ENCODE measurements at regions not wholly inside any gene's neighbourhood (a gene's known extent, or its start where the extent isn't known, plus 50 kb on each side); places are given as distances from the start of the nearest gene placed in this dataset.

DNA sequence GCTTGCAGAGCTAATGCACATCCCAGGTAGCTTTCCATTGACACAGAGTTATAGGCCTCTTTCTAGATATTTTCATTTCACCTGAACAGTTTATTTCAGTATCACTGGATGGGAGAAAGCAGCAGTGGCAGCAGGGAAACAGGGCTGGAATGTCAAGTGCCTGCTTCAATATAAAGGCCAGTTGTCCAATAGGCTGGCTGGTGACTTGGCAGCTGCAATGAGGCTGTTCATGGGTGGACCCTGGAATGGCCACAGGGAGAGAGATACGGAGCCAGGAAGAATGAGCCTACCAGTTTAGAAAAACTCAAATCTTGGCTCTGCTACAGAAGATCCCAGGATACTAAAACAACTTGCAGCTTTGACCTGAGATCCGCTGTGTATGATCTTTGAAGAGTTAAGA is 185.0 kb downstream of the BCL11A start:
- H3K4me3 ChIP-seq: no peak overlapping the region
- DNase-seq (ENCODE audit: low spot score in 2 of 2): no peak
- H3K36me3 ChIP-seq: no peaks in the 10 kb centered on the region
- no peak for TF ChIP-seq POLR2A (IDR thresholded peaks at IDR 0.05)
- intact Hi-C loops (cut with DNase I; ENCODE audit: low total_unique reads): no loop called here
- H3K4me1 ChIP-seq: no peaks in the 10 kb centered on the region
- no peaks in the 10 kb centered on the region for H3K27me3 ChIP-seq
- no peaks in the 10 kb centered on the region for H3K9me3 ChIP-seq
- H3K27ac ChIP-seq: no peak overlapping the region

- H3K9me3 ChIP-seq: no peaks in the 10 kb centered on the region
- intact Hi-C loops (cut with DNase I; ENCODE audit: low total_unique reads): no loop called here
- H3K27ac ChIP-seq: no peak overlapping the region
- TF ChIP-seq, protein P1, sequence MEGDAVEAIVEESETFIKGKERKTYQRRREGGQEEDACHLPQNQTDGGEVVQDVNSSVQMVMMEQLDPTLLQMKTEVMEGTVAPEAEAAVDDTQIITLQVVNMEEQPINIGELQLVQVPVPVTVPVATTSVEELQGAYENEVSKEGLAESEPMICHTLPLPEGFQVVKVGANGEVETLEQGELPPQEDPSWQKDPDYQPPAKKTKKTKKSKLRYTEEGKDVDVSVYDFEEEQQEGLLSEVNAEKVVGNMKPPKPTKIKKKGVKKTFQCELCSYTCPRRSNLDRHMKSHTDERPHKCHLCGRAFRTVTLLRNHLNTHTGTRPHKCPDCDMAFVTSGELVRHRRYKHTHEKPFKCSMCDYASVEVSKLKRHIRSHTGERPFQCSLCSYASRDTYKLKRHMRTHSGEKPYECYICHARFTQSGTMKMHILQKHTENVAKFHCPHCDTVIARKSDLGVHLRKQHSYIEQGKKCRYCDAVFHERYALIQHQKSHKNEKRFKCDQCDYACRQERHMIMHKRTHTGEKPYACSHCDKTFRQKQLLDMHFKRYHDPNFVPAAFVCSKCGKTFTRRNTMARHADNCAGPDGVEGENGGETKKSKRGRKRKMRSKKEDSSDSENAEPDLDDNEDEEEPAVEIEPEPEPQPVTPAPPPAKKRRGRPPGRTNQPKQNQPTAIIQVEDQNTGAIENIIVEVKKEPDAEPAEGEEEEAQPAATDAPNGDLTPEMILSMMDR (IDR thresholded peaks at IDR 0.05): no peak
- TF ChIP-seq POLR2A (IDR thresholded peaks at IDR 0.05): no peak
- no peak for TF ChIP-seq POLR2AphosphoS5 (IDR thresholded peaks at IDR 0.05)
- no peak overlapping the region for H3K4me3 ChIP-seq
- H3K27me3 ChIP-seq: no peaks in the 10 kb centered on the region
- DNase-seq (ENCODE audit: low spot score in 2 of 2): no peak
- H3K4me1 ChIP-seq: no peaks in the 10 kb centered on the region
- no peaks in the 10 kb centered on the region for H3K36me3 ChIP-seq
These were observed 187.2 kb downstream of the BCL11A start for GRCh38 chr2:60366135-60366712.

DNA sequence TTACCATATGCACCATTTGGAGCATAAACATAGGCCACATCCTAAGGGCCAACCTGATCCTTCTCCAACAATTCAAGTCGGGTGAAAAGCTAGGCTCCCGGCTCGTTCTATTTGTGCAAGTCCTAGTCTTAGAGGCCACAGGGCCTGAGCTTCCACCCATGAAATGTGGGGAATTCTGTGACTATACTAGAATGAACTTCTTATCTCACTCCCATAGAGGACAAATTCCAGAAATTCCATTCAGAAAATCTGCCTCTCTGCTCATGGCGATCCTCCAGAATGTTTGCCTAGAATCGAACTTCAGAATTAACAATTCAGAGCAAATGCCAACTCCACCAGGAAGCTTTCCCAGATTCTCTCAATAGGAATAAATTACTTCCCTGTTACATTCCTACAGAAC is 187.9 kb downstream of the BCL11A start:
- no peaks in the 10 kb centered on the region for H3K36me3 ChIP-seq
- no peak overlapping the region for H3K27ac ChIP-seq
- H3K27me3 ChIP-seq: no peaks in the 10 kb centered on the region
- H3K4me3 ChIP-seq: no peak overlapping the region
- no peak for DNase-seq (ENCODE audit: low spot score in 2 of 2)
- H3K4me1 ChIP-seq: no peaks in the 10 kb centered on the region
- intact Hi-C loops (cut with DNase I; ENCODE audit: low total_unique reads): no loop called here
- no peak for TF ChIP-seq POLR2AphosphoS5 (IDR thresholded peaks at IDR 0.05)
- TF ChIP-seq, protein P1 (IDR thresholded peaks at IDR 0.05): no peak
- H3K9me3 ChIP-seq: no peaks in the 10 kb centered on the region

GRCh38 chr2:60364491-60364890 is 189.0 kb downstream of the BCL11A start:
- TF ChIP-seq POLR2AphosphoS5 (IDR thresholded peaks at IDR 0.05) (no peak), POLR2A (IDR thresholded peaks at IDR 0.05) (no peak)
- TF ChIP-seq, protein P1 (IDR thresholded peaks at IDR 0.05): no peak
- no peaks in the 10 kb centered on the region for H3K4me1 ChIP-seq
- H3K9me3 ChIP-seq: no peaks in the 10 kb centered on the region
- H3K4me3 ChIP-seq: no peak overlapping the region
- H3K36me3 ChIP-seq: no peaks in the 10 kb centered on the region
- intact Hi-C loops (cut with DNase I; ENCODE audit: low total_unique reads): no loop called here
- no peaks in the 10 kb centered on the region for H3K27me3 ChIP-seq
- no peak overlapping the region for H3K27ac ChIP-seq
- DNase-seq (ENCODE audit: low spot score in 2 of 2): no peak

DNA sequence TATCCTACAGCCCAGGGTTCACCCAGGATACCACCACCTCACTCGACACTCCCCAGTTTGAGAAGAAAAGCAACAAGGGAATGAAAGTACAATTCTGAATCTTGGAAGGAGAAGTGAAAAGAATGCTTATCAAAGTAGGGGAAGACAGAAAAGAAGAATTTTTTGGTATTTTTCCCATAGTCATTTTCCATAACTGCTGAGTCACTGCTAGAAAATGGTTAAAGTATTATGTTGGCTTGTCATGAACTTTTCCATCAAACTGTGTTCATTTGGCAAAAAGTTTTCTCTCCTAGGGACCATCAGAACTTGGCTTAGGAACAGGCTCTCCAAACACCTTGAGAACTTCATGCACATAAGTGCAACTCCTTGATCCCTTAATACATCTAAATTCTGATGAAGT is 192.0 kb downstream of the BCL11A start:
- no peak overlapping the region for H3K4me3 ChIP-seq
- TF ChIP-seq, protein P1 (IDR thresholded peaks at IDR 0.05): no peak
- TF ChIP-seq POLR2AphosphoS5 (IDR thresholded peaks at IDR 0.05) (no peak), POLR2A (IDR thresholded peaks at IDR 0.05) (no peak)
- DNase-seq (ENCODE audit: low spot score in 2 of 2): no peak
- no peaks in the 10 kb centered on the region for H3K36me3 ChIP-seq
- no peaks in the 10 kb centered on the region for H3K9me3 ChIP-seq
- no peak overlapping the region for H3K27ac ChIP-seq
- intact Hi-C loops (cut with DNase I; ENCODE audit: low total_unique reads): no loop called here
- no peaks in the 10 kb centered on the region for H3K4me1 ChIP-seq
- no peaks in the 10 kb centered on the region for H3K27me3 ChIP-seq

GRCh38 chr2:60359569-60359968 is 193.9 kb downstream of the BCL11A start:
- TF ChIP-seq, protein P1 (IDR thresholded peaks at IDR 0.05): no peak
- TF ChIP-seq POLR2A (IDR thresholded peaks at IDR 0.05) (no peak), POLR2AphosphoS5 (IDR thresholded peaks at IDR 0.05) (no peak)
- DNase-seq (ENCODE audit: low spot score in 2 of 2): no peak
- intact Hi-C loops (cut with DNase I; ENCODE audit: low total_unique reads): no loop called here
- H3K36me3 ChIP-seq: no peaks in the 10 kb centered on the region
- no peaks in the 10 kb centered on the region for H3K27me3 ChIP-seq
- H3K4me3 ChIP-seq: no peak overlapping the region
- no peaks in the 10 kb centered on the region for H3K9me3 ChIP-seq
- no peak overlapping the region for H3K27ac ChIP-seq
- H3K4me1 ChIP-seq: no peaks in the 10 kb centered on the region
